ENCODE measurements at regions not wholly inside any gene's neighbourhood (a gene's known extent, or its start where the extent isn't known, plus 50 kb on each side); places are given as distances from the start of the nearest gene placed in this dataset.
"Not testable (repeated sequence)": the region's sequence is repeated elsewhere in the genome, so short reads cannot be mapped to it uniquely, and the experiment has no call there.

DNA sequence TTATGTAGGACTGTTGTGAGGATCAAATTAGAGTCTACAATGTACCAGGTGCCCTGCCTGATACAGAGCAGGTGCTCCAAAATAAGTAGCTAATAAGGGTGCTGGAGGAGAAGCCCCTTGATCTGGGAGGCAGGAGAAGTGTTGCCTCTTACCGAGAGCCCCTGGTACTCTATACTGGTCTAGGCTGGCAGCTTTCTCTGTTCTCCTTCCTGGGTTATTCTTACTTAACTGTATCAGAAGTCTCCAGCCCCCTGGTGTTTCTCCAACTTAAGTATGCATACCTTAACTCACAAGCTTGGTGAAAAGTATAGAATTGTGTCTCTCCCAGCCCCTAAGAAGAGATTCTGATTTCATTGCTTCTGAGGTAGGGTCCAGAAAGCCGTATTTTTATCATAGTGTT lies 254.9 kb downstream of the LRIG3 start:
- WGBS: 93% methylated on average over 2 of the region's 2 CpGs
- no peaks in the 10 kb centered on the region for H3K4me1 ChIP-seq (ENCODE audit: insufficient read depth)
- no peak overlapping the region for H3K4me3 ChIP-seq (ENCODE audit: low read depth, low read length)
- no peaks in the 10 kb centered on the region for H3K36me3 ChIP-seq (ENCODE audit: insufficient read depth)
- no peak for DNase-seq (ENCODE audit: extremely low spot score)
- no peak overlapping the region for H3K27ac ChIP-seq (ENCODE audit: low read depth)

DNA sequence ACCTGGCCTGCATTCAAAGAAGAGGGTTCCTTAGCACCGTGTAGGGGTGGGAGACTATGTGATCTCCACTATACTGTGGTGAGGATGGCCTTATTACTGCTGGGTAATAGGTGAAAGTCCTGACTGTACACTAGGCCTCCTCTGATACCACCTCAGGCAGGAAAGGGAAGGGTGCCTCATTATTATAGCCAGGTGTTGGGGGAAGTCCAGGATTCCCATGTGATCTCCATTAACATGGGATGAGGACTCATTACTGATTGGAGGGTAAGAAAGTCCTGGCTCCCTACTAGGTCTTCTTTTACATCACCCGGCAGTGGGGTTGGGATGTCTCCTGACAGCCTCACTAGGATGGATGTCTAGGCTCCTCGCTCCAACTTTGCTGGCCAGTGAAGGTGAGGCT lies 252.1 kb downstream of the LRIG3 start:
- H3K27ac ChIP-seq (ENCODE audit: low read depth): no peak overlapping the region
- H3K4me3 ChIP-seq (ENCODE audit: low read depth, low read length): no peak overlapping the region
- DNase-seq (ENCODE audit: extremely low spot score): no peak
- no peaks in the 10 kb centered on the region for H3K36me3 ChIP-seq (ENCODE audit: insufficient read depth)
- 94% methylated on average over 3 of the region's 3 CpGs for WGBS
- H3K4me1 ChIP-seq (ENCODE audit: insufficient read depth): no peaks in the 10 kb centered on the region

DNA sequence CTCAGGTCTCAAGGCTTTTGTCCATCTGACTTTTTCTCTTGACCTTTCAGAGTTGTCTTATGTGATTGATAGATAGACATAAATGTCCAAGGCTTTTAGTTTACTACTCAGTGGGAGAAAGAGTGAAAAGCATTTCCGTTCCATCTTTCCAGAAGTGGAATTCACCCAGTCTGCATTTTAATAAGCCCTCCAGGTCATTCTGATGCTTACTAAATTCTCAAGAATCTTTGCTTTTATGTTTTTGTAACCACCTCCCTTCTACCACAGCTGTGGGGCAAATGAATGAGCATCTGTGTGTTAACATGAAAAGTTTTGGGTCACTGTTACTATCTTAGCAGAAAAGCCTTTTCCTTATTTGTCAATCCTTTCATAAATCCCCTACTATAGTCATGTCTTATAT lies 251.4 kb downstream of the LRIG3 start:
- H3K27ac ChIP-seq (ENCODE audit: low read depth): no peak overlapping the region
- H3K4me3 ChIP-seq (ENCODE audit: low read depth, low read length): no peak overlapping the region
- WGBS: 90% methylated on average over 1 of the region's 1 CpG
- DNase-seq (ENCODE audit: extremely low spot score): no peak
- H3K4me1 ChIP-seq (ENCODE audit: insufficient read depth): no peaks in the 10 kb centered on the region
- no peaks in the 10 kb centered on the region for H3K36me3 ChIP-seq (ENCODE audit: insufficient read depth)

DNA sequence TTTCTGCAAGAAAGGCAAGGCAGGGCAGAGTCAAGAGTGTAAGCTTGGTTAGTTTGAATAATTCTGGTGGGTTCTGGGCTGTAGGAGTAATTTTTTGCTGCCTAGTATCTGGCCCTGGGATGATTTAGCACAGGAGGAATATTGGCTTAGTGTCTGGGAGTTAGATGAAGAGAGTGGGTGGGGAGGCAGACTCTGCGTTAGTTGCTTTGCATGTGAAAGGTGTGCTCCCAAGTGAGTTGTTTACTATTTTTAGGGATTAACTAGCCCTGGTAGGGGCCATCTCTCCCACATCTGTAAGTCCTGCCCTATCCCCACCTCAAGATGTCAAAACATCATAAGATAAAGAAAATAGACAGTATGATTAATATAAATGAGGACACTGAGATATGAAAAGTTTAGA lies 249.7 kb downstream of the LRIG3 start:
- WGBS: 85% methylated on average over 1 of the region's 1 CpG
- DNase-seq (ENCODE audit: extremely low spot score): no peak
- Histone ChIP-seq H3K4me3 (ENCODE audit: low read depth, low read length) (no peak overlapping the region), H3K4me1 (ENCODE audit: insufficient read depth) (no peaks in the 10 kb centered on the region), H3K36me3 (ENCODE audit: insufficient read depth) (no peaks in the 10 kb centered on the region), H3K27ac (ENCODE audit: low read depth) (no peak overlapping the region)

DNA sequence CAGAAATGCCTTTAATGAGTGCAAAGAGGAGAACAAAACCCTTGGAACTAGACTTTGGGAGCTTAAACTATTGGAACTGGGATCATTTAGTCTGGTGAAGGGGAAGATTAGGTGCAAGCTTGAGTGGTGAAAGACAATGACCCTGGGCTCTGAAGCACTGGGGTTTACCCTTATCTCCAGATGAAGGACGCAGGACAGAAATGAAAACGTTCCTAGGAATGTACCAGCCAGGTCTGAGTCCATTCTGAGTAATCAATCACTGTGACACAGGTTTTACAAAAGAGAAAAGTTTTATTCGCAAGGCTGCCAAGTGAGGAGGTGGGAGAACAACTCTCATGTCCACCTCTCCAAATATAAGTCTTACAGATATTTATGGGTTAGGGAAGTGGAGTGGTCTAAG lies 249.1 kb downstream of the LRIG3 start:
- Histone ChIP-seq H3K4me3 (ENCODE audit: low read depth, low read length) (no peak overlapping the region), H3K4me1 (ENCODE audit: insufficient read depth) (no peaks in the 10 kb centered on the region), H3K27ac (ENCODE audit: low read depth) (no peak overlapping the region), H3K36me3 (ENCODE audit: insufficient read depth) (no peaks in the 10 kb centered on the region)
- WGBS: 53% methylated on average over 3 of the region's 3 CpGs
- no peak for DNase-seq (ENCODE audit: extremely low spot score)

DNA sequence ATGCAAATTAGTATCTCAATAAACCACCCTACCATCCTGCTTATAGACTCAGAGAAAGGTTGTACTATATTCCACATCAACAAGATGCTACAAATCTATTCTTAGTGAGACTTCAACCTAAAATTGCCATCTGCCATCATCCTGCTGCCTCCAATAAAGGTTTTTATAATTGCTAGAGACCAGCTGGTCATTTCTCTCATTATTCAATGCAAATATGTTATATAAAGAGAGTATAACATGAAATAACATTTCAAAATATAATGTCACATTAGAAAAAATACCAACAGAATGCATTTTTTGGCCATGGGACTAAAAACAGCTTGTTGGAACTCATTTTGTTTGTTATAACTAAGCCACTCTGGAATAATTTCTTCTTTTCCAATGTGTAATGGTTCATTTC lies 247.3 kb downstream of the LRIG3 start:
- no peak overlapping the region for H3K4me3 ChIP-seq (ENCODE audit: low read depth, low read length)
- H3K36me3 ChIP-seq (ENCODE audit: insufficient read depth): no peaks in the 10 kb centered on the region
- no peak overlapping the region for H3K27ac ChIP-seq (ENCODE audit: low read depth)
- DNase-seq (ENCODE audit: extremely low spot score): no peak
- H3K4me1 ChIP-seq (ENCODE audit: insufficient read depth): no peaks in the 10 kb centered on the region

DNA sequence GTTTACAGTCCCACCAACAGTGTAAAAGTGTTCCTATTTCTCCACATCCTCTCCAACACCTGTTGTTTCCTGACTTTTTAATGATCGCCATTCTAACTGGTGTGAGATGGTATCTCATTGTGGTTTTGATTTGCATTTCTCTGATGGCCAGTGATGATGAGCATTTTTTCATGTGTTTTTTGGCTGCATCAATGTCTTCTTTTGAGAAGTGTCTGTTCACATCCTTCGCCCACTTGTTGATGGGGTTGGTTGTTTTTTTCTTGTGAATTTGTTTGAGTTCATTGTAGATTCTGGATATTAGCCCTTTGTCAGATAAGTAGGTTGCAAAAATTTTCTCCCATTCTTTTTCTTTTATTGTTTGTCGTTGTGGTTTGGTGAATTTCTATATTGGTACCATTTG lies 242.5 kb downstream of the LRIG3 start:
- not testable (repeated sequence) for H3K4me1 ChIP-seq (ENCODE audit: insufficient read depth); H3K27ac ChIP-seq (ENCODE audit: low read depth); H3K4me3 ChIP-seq (ENCODE audit: low read depth, low read length); DNase-seq (ENCODE audit: extremely low spot score); H3K36me3 ChIP-seq (ENCODE audit: insufficient read depth)
- WGBS: 99% methylated on average over 2 of the region's 3 CpGs

DNA sequence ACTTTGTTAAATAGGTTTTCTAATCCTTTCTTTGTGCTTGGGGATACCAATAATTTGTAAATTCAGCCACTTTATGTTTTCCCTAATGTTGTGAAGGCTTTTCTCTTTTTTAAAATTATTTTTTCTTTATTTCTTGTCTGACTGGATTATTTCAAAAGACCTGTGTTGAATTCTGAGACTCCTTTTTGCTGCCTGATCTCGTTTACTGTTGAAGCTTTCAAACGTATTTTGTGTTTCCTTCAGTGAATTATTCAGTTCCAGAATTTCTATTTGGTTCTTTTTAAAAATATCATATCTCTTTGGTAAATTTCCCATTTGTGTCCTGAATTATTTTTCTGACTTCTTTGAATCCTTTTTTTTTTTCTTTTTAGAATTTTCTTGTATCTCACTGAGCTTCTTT lies 241.6 kb downstream of the LRIG3 start:
- DNase-seq (ENCODE audit: extremely low spot score): no peak
- WGBS: 88% methylated on average over 2 of the region's 2 CpGs
- no peaks in the 10 kb centered on the region for H3K4me1 ChIP-seq (ENCODE audit: insufficient read depth)

DNA sequence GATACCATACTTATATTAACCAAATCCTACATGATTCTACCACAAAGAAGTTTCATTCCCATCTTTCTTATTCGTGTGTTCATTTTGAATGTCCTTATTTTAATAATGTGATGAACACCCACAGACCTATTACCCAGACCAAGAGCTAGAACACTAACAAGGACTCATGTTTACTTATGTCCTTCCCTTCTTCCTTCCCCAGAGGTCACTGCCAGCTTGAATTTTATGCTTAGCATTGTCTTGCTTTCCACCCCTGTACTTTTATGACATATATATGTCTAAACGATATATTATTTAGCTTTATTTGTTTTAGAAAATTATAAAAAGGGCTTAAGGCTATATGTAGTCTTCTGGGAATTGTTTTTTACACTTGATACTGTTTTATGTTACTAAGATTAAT lies 238.6 kb downstream of the LRIG3 start:
- no peak overlapping the region for H3K4me3 ChIP-seq (ENCODE audit: low read depth, low read length)
- no peak for DNase-seq (ENCODE audit: extremely low spot score)
- no peak overlapping the region for H3K27ac ChIP-seq (ENCODE audit: low read depth)
- 76% methylated on average over 2 of the region's 2 CpGs for WGBS
- H3K36me3 ChIP-seq (ENCODE audit: insufficient read depth): no peaks in the 10 kb centered on the region
- H3K4me1 ChIP-seq (ENCODE audit: insufficient read depth): no peaks in the 10 kb centered on the region

More for the DNA sequence above, 241.6 kb downstream of the LRIG3 start:
- Histone ChIP-seq H3K27ac (ENCODE audit: low read depth) (no peak overlapping the region), H3K36me3 (ENCODE audit: insufficient read depth) (no peaks in the 10 kb centered on the region), H3K4me3 (ENCODE audit: low read depth, low read length) (no peak overlapping the region)

DNA sequence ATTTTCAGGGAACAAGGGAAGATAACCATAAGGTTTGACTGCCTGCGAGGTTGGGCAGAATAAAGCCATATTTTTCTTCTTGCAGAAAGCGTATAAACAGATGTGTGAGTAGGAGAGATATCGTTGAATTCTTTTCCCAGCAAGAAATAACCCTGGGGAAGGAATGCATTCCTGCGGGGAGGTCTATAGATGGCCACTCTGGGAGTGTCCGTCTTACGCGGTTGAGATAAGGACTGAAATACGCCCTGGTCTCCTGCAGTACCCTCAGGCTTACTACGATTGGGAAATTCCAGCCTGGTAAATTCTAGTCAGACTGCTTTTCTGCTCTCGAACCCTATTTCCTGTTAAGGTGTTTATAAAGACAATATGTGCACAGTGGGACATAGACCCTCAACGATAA lies 225.0 kb downstream of the LRIG3 start:
- DNase-seq (ENCODE audit: extremely low spot score): no peak
- WGBS: 93% methylated on average over 11 of the region's 11 CpGs
- H3K27ac ChIP-seq (ENCODE audit: low read depth): no peak overlapping the region
- no peaks in the 10 kb centered on the region for H3K4me1 ChIP-seq (ENCODE audit: insufficient read depth)
- no peaks in the 10 kb centered on the region for H3K36me3 ChIP-seq (ENCODE audit: insufficient read depth)
- H3K4me3 ChIP-seq (ENCODE audit: low read depth, low read length): no peak overlapping the region

DNA sequence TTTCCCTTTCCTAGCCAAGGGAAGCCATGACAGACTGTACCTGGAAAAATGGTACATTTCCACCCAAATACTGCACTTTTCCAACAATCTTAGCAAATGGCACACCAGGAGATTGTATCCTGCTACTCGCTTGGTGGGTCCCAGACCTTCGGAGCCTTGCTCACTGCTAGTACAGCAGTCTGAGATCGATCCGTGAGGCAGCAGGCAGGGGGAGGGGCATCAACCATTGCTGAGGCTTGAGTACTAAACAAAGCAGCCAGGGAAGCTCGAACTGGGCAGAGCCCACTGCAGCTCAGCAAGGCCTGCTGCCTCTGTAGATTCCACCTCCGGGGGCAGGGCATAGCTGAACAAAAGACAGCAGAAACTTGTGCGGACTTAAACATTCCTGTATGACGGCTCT lies 218.8 kb downstream of the LRIG3 start:
- Histone ChIP-seq H3K36me3 (ENCODE audit: insufficient read depth) (no peaks in the 10 kb centered on the region), H3K27ac (ENCODE audit: low read depth) (no peak overlapping the region), H3K4me3 (ENCODE audit: low read depth, low read length) (no peak overlapping the region), H3K4me1 (ENCODE audit: insufficient read depth) (no peaks in the 10 kb centered on the region)
- no peak for DNase-seq (ENCODE audit: extremely low spot score)
- WGBS: 83% methylated on average over 8 of the region's 8 CpGs

DNA sequence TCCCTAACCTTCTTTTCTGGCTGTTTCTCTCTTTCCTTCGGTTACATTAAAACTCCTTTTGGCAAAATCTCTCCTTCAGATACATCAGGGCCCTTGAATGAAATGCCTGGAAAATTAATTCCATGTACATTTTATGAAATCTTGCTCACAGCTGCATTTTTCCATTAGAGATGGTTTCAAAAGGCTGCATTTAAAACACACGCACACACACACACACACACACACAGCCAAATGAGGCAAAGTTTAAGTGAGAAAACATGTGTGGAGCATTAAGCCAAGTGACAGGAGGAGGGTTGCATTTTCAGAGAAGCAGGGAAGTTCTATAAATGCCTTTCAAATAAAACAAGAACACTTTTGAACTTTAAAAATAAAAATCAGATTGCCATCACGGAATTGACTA lies 216.4 kb downstream of the LRIG3 start:
- H3K4me1 ChIP-seq (ENCODE audit: insufficient read depth): no peaks in the 10 kb centered on the region
- 63% methylated on average over 3 of the region's 3 CpGs for WGBS
- DNase-seq (ENCODE audit: extremely low spot score): peak; percentile 5

DNA sequence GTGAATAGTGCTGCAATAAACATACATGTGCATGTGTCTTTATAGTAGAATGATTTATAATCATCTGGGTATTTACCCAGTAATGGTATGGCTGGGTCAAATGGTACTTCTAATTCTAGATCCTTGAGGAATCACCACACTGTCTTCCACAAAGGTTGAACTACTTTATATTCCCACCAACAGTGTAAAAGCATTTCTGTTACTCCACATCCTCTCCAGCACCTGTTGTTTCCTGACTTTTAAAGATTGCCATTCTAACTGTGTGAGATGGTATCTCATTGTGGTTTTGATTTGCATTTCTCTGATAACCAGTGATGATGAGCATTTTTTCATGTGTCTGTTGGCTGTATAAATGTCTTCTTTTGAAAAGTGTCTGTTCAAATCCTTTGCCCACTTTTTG lies 215.5 kb downstream of the LRIG3 start:
- not testable (repeated sequence) for DNase-seq (ENCODE audit: extremely low spot score); H3K4me1 ChIP-seq (ENCODE audit: insufficient read depth); H3K36me3 ChIP-seq (ENCODE audit: insufficient read depth); H3K4me3 ChIP-seq (ENCODE audit: low read depth, low read length); H3K27ac ChIP-seq (ENCODE audit: low read depth)

More for the DNA sequence above, 216.4 kb downstream of the LRIG3 start:
- no peaks in the 10 kb centered on the region for H3K36me3 ChIP-seq (ENCODE audit: insufficient read depth)
- no peak overlapping the region for H3K27ac ChIP-seq (ENCODE audit: low read depth)
- H3K4me3 ChIP-seq (ENCODE audit: low read depth, low read length): no peak overlapping the region

DNA sequence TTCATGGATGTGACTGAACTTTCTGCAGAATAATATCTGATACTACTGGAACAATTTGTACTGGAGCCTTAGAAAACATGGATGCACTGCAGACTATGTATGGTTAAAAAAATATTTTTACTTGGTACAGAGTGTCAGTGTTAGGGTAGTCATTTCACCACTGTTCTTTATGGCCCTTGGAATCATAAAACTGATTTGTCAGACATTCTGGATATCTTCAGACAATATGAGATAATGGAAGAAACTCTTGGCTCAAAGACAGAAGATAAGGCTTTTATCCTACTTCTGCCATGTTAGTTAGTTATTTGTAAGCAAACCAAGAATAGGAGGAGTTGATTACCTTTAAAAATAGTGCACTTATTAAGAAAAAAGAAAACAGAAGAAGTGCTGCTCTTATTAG lies 209.4 kb downstream of the LRIG3 start:
- DNase-seq (ENCODE audit: extremely low spot score): no peak
- Histone ChIP-seq H3K27ac (ENCODE audit: low read depth) (no peak overlapping the region), H3K4me3 (ENCODE audit: low read depth, low read length) (no peak overlapping the region), H3K4me1 (ENCODE audit: insufficient read depth) (no peaks in the 10 kb centered on the region), H3K36me3 (ENCODE audit: insufficient read depth) (no peaks in the 10 kb centered on the region)

DNA sequence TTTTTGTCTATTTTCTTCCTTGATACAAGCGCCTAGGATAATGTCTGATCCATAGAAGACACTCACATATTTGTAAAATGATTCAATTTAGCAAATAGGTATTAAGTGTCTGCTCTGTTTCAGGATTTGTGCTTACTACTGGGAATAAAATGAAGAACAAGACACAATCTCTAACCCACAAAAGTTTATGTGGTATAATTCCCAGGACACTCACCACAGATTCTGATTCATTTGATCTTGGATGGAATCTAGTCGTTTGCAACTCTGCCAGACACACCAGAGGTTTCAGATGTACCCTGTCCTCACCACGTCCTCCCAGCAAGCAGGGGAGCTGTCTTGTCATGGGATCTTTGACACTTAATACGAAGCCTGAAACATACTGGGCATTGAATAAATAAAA lies 208.3 kb downstream of the LRIG3 start:
- Histone ChIP-seq H3K27ac (ENCODE audit: low read depth) (no peak overlapping the region), H3K4me3 (ENCODE audit: low read depth, low read length) (no peak overlapping the region), H3K4me1 (ENCODE audit: insufficient read depth) (no peaks in the 10 kb centered on the region), H3K36me3 (ENCODE audit: insufficient read depth) (no peaks in the 10 kb centered on the region)
- 34% methylated on average over 4 of the region's 4 CpGs for WGBS
- no peak for DNase-seq (ENCODE audit: extremely low spot score)

Measured in urinary bladder (tissue), 3 donors.